WI38 (cell line): ENCODE measurements at regions not wholly inside any gene's neighbourhood (a gene's known extent, or its start where the extent isn't known, plus 50 kb on each side); places are given as distances from the start of the nearest gene placed in this dataset.

Experiments
- H3K4me3 ChIP-seq: 2 replicates; pipeline ENCODE4 v1.5.1; 2011; ENCODE audit warnings: low read depth, mild to moderate bottlenecking, control low read depth, low read length
- CTCF ChIP-seq: IDR thresholded peaks from 2 replicates; pipeline ENCODE4 v1.5.1; 2012; ENCODE audit warnings: low read depth, mild to moderate bottlenecking, control low read depth, low read length

GRCh38 chr3:152061296-152061695, 187.9 kb downstream of the SUCNR1 start:
- no peak overlapping the region for H3K4me3 ChIP-seq

GRCh38 chr3:152069871-152070270, 196.4 kb downstream of the SUCNR1 start:
- no peak for TF ChIP-seq CTCF
- H3K4me3 ChIP-seq = no peak overlapping the region

More at GRCh38 chr3:152061296-152061695, 187.9 kb downstream of the SUCNR1 start:
- TF ChIP-seq CTCF = no peak

GRCh38 chr3:152071315-152071714, 197.4 kb upstream of the MBNL1 start:
- no peak overlapping the region for H3K4me3 ChIP-seq
- TF ChIP-seq CTCF = no peak

GRCh38 chr3:152071924-152072323, 196.8 kb upstream of the MBNL1 start:
- no peak overlapping the region for H3K4me3 ChIP-seq
- peak; percentile 49 for TF ChIP-seq CTCF

GRCh38 chr3:152073267-152073666, 195.5 kb upstream of the MBNL1 start:
- no peak overlapping the region for H3K4me3 ChIP-seq
- TF ChIP-seq CTCF = no peak

GRCh38 chr3:152076148-152076547, 192.6 kb upstream of the MBNL1 start:
- H3K4me3 ChIP-seq = no peak overlapping the region
- no peak for TF ChIP-seq CTCF

- no peak for TF ChIP-seq CTCF
- H3K4me3 ChIP-seq = no peak overlapping the region
Measured at GRCh38 chr3:152079980-152080379, 188.7 kb upstream of the MBNL1 start.
